DMS 273 (cell line): ENCODE measurements at regions not wholly inside any gene's neighbourhood (a gene's known extent, or its start where the extent isn't known, plus 50 kb on each side); places are given as distances from the start of the nearest gene placed in this dataset.
"Not testable (repeated sequence)": the region's sequence is repeated elsewhere in the genome, so short reads cannot be mapped to it uniquely, and the experiment has no call there.

Source experiments
- DNase-seq: peaks from one replicate; lab custom pipeline; 2025; ENCODE audit not compliant: unreplicated experiment; lab: John Stamatoyannopoulos, UW

DNA sequence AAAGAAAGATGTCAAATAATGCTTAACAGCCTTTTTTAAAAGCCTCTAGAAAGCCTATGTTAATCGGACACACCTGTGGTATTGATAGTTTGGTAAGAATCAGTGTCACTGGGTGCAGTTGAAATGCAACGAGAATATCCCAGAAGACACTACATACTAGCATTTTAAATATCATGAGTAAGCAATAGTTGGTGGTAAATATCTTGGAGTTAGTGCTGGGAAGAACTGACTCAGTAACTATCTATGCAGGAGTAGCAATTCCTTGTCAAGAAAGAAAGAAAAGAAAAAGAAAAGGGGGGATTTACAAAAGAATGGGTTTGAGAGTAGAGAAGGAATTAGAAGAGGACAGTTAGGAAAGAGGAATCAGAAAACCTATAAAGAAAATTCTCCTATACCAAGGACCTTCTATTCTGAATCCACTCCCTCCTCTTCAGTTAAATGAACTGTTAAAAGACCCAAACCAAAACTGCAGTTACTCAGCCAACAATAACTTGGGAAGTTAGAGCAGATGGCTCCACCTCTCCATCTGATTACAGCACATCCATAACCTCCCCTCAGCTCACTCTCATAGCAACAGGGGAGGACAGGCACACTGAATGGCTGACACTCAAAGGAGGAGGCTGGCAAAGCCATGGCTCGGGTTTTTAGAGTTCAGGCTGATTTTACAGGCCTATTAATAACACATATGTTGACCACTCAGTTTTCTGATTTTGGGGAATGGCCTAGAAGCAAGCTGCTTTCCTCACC, 207.6 kb upstream of the MDFIC2 start:
- DNase-seq = peak; percentile 92

DNA sequence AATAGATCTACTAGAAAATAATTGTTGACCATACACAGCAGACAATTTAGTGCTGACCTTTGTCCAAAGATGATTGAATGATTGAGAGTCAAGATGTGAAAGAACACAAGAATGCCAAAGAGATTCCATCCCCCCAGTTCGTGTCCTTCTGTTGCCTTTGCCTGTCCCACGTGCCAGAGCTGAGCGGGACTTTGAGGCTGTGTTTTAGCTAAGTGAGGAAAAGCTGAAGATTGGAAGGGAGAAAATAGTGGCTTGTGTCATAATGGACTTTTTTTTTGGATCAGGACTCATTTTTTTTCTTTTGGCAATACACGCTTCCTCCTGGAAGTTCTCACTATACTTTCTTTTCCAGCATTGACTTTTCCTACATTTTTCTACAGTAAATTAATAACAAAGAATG, 206.6 kb upstream of the MDFIC2 start:
- DNase-seq = peak; percentile 35

DNA sequence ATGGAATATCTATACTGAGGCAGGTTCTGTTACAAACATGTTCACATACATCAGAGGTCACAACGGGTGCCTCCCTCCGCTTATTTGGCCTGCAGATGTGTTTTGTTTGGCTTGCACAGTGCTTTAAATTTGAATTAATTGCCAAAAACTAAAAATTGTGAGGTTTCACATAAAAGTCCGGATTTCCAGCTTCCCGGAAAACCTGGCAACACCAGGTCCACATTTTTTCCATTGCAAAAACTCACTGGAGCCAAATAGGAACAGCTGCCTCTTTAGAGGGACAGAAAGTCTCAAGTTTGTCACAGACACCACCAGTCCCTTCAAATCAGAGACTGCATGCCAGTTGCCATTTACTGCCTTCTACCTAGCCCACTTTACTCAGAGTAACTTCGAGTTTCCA, 205.9 kb upstream of the MDFIC2 start:
- DNase-seq = peak; percentile 50

DNA sequence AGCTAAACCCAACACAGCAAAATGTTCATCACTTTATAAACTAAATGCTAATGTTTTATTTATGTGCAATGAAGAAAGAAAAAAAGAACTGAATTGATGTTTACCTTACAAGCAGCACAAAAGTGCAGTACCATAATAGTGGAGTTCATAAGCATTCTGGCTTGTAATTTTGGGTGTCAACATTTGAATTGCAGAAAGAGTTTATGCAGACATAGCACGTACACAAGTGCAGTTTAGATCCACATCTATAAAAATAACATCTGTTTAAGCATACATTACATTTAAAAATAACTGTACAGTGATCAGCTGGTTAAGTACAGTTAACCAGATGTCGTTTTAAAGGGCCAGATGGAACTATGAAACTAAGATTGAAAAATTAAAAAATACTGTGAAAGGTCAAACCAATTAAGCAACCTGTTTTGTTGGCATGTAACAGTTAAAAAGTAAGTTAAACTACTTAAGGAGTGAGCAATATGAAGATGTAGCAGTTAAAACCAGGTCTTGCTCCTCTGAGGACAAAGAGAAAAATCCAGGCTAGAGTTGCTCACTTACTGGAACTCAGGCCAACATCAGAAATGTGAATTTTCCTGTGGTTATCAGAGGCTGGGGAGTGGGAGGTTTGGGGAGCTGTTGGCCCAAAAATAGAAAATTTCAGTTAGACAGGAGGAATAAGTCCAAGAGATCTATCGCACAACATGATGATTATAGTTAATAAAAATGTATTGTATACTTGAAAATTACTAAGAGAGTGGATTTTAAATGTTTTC, 204.9 kb upstream of the MDFIC2 start:
- DNase-seq = peak; percentile 78

DNA sequence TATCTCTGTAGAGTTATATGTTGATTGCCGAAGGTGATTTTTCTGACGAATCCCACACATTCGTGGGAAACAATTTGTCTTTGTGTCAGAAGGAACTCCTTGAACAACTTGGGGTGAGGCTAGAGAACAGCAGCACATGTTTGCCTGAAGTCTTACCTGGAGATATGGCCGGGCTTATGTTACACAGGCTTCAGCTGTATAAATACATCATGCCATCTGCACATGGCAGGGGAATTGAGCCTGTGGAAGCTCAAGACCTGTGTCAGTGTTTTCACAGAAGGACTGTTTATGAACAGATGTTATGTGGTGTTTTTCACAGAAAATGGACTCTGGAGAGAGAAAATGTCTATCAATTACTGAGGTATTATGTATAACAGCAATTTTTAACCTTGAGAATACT, 203.6 kb upstream of the MDFIC2 start:
- DNase-seq = peak; percentile 90

DNA sequence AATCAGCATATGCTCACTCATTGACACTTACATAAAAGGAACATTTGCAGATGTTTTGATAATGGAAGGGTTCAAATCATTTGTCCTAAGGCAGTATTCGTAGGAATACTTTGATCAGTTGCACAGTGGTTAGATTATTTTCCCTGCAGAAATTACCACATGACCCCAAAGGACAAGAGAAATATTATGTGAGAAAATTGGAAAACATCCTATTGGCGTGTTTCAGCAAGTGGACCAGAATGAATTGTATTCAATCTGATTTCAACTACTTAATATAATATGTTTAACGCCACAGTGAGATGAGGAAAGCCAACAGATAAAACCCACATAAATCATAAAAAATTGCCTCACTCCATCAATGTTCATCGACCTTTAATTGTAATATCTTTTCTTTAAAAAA, 195.0 kb upstream of the MDFIC2 start:
- no peak for DNase-seq

DNA sequence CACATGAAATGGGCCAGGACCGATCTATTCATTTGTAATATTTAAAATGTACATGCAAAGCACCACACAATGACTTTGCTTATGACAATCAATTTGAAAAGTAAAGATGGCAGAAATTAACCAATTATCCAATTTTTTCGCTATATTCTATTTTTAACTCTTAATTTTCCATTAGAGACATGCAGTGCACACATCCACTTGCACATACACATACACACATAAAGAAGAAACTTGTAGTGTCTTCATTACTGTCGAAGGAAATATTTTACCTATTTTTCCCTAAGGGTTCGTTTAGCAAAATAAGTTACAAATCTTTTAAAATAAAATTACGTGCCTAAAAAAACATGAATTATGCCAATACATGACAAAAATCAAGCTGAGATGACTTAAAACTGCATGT, 194.3 kb upstream of the MDFIC2 start:
- no peak for DNase-seq

DNA sequence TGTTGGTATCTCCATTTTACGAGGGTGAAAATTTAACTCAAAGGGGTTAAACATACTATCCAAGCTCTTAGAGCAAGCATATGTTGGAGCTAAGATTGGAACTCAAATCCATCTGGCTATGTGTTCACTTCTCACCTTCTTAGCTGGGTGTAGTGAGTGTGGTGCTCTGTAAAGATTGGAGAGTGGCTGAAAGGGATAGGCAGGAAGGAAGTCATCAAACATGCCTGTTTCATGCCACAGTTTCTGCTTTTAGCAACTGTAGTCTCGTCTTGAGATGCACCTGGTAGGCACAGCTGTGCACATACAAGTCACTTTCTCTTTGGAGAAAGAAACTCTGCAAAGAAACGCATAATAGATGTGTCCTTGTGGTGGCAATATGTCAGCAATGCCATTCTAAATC, 189.1 kb upstream of the MDFIC2 start:
- DNase-seq = no peak

DNA sequence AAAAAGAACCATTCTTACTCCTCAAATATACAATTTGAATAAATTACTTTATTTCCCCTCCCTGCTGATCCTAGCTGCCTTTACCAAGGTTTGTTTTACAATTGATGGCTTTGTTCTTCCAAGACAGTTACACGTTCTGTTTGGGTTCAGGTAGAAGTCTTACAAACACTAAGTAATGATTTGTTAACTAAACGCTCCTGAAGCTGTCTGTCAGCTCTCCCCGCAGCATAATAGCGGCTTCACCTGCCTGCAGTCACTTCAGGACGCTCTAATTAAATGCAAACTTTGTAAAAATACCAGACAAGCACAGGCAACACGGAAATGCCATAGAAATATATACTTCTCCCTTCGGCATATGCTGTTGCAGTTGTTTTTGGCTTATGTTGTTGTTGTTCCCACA, 176.4 kb upstream of the MDFIC2 start:
- no peak for DNase-seq

DNA sequence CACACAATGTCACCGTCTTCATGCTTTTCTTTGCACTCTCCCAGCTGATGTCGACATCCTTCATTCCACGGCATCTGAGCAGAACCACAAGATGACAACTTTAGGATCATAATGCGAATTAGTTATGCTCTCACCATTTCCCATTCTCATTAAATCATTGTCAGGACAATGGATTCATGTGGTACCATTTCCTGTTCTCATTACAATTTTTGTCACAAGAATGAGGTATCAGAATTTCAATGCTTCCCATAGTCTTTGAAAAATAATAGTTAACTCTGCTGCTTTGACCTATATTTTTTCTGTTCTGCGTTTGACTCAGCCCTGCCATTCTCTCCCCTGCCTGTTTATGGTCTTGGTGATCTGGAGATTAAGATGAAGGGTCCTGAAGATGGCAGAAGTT, 175.7 kb upstream of the MDFIC2 start:
- no peak for DNase-seq

DNA sequence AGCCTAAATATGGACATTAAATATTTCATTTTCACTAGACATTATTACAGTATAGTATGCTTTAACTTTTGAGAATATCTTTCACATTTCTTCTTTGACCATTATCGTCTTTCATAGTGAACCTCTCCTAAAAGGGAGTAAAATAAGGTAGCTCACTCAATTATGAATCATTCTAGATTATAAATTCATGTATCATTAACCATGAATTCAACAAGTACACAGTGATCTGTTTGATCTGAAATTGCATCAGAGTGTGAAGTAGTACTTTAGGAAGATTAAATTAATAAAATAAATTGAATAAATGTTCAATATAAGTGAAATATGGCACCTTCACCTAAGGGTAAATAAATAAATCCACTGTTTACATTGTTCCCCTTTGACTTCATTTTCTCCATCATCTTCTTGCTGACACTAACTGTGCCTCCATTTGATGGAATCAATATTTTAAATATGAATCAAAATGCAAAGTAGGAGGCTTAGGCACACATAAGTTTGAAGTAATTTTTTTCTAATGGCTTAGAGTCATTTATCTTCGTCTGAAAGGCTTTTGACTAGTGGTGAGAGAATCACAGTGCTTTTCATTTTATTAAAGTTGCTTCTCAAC, 174.1 kb upstream of the MDFIC2 start:
- DNase-seq = no peak

DNA sequence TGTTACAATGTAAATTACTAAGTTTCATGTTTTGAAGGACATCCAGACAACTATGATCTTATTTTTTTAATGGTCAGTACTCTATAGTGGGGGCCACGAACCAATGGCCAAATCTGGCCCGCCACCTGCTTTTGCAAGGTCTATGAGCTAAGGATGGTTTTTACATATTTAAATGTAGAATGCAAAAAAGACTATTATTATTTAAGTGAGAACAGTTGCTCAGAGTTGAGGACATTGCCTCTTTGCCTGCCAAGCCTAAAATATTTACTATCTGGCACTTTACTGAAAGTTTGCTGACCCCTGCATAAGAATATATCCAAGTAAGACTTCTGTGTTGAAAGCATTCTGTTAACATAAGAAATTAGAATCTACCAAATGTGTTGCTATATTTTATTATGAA, 163.7 kb upstream of the MDFIC2 start:
- DNase-seq = no peak

DNA sequence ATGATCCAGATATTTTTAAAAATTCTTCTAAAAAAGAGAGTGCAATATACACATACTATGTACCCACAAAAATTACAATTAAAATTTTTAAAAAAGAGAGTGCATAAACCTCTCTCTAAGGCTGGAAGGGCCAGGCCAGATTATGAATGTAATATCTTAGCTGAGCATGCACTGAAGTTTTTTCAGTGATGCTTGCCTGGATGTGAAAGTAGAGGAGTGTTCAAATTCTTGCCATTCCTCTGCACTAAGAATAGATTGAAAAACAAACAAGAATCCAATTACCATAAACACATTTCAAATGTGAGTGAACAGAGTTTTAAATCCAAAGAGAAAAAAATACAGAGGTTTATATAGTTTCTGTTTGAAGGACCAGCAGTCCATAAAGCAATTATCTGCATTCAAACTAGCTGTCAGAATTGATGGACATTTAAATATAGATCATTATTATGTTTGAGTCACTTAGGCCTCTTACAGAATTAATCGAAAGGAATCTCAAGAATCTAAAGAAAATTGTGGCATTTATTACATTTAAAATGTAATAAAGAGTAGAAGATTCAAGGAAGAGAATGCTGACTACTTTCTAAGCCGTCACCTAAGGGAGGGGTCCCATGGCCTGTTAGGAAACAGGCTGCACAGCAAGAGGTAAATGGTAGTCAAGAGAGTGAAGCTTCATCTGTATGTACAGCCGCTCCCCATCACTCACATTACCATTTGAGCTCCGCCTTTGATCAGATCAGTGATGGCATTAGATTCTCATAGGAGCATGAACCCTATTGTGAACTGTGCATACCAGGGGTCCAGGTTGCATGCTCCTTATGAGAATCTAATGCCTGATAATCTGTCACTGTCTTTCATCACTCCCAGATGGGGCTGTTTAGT, 159.3 kb upstream of the MDFIC2 start:
- no peak for DNase-seq

DNA sequence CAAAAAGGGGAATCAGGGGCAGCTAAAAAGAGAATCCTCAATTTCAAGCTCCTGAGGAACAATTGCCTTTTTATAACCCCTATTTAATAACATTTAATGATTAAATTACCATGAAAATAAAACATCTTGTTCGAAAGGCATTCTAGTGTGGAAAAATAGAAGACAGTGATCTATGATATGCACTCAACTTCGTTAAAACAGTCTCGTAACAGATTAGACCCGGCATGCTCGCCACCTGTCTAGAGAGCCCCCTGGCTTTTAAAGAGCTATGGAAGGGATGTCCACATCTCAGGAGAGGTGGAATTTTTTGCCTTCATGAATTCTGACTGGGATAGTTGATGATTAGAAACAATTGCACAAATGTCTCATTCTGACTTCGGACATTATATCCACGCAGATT, 153.7 kb upstream of the MDFIC2 start:
- DNase-seq = no peak

DNA sequence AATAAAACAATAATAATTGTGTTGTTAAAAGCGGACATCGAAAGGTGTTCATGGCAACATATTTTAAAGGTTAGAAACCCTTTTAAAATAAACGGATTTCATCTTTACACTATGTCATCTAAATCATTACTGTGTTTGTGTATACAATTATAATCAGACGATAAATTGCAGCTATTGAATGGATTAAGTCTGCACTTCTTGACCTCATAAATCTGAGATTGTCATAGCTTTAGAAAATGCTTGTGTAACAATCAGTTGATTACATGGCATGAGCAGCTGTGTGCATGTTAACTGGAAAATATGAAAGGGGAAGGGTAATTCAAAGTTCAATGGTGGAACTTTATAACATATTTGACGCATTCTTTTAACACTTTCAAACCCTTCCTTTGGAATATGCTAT, 152.4 kb upstream of the MDFIC2 start:
- DNase-seq = no peak

DNA sequence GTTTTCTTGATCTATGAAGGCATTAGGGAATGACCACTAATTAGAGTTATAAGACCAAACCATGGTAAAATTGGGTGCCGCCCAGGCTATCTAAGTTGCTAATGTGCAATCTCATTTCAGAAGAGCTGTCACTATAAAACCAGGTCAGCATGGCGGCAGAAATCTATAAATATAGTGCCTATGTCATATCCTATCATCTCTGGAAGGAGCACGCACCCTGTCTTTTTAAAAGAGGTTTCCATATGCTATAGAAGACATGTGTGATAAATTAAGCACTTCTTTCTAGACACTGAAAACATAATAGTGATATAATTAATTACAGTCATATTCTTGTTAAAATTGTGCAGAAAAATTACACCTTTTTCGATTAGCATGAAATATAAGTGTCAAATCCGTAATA, 152.0 kb upstream of the MDFIC2 start:
- no peak for DNase-seq

DNA sequence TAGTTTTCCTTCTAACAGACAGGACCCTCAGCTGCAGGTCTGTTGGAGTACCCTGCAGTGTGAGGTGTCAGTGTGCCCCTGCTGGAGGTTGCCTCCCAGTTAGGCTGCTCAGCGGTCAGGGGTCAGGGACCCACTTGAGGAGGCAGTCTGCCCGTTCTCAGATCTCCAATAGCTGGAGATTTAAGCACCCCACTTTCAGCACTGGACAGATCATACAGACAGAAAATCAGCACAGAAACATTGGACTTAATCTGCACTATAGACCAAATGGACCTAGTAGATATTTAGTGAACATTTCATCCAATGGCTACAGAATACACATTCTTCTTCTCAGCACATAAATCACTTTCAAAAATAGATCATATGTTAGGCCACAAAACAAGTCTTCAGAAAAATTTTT, 137.8 kb upstream of the MDFIC2 start:
- not testable (repeated sequence) for DNase-seq

DNA sequence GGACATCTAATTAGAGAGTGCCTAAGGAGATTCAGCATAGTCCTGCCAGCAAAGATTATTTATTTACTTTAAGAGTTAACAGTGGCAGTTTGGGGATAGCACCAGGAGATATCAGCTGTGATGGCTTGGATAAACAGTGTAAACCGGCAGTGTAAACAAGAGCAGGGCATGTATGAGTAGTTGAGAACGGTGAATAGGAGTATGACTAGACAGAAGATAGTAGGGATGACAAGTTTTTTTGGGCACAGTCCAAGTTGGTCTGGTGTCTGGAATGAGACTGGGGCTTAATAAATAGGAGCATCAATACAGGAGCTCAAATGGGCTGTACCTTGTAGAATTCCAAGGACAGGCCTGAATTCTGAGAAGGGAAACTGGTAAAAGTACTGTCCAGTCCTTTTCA, 123.0 kb upstream of the MDFIC2 start:
- DNase-seq = not testable (repeated sequence)

DNA sequence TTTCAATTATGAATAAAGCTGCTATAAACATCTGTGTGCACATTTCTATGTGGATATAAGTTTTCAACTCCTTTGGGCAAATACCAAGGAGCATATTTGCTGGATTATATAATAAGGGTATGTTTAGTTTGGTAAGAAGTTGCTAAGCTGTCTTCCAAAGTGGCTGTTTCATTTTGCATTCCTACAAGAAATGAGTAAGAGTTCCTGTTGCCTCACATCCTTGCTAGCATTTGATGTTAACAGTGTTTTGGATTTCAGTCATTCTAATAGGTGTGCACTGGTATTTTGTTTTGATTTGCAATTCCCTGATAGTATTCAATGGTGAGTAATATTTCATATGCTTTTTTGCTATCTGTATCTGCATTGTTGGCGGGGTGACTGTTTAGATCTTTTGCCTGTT, 120.7 kb upstream of the MDFIC2 start:
- no peak for DNase-seq

DNA sequence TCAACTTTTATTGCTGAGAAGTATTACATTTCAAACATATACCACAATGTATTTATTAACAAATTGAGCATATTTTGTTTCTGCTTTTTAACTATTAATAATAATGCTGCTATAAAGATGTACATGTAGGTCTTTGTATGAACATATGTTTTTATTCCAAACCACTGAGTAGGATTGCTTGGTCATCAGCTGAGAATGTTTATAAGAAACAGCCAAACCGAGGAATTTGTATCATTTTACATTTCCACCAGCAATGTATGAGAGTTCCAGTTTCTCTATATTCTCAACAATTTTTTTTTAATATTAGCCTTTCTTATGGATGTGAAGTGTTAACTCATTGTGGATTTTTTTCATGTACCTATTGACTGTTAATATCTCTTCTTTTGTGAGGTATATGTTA, 119.5 kb upstream of the MDFIC2 start:
- DNase-seq = no peak

DNA sequence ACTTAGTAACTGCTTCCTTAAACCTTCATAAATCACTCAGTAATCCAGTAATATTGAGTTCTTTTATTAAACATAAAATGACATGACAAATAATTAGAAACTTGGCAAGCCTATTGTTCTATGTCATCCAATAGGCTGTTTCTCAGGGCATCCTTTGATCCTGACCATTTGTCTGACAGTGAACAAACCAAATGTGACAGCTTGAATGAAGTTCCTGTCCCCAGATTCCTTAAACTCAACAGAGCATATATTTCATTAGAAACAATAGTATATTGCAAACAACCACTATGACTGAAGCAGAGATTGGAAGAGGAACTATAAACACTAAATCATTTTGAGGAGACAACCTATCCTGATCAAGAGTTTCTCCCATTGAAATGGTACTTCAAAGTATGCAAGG, 113.6 kb upstream of the MDFIC2 start:
- no peak for DNase-seq
